Neural cell (in vitro differentiated cells): ENCODE measurements at regions not wholly inside any gene's neighbourhood (a gene's known extent, or its start where the extent isn't known, plus 50 kb on each side); places are given as distances from the start of the nearest gene placed in this dataset.

Experiments
- CTCF ChIP-seq: fragments of 450-650 bp; IDR thresholded peaks from 2 replicates; pipeline ENCODE4 v1.5.1; 2014; ENCODE audit warnings: antibody characterized with exemption, mild to moderate bottlenecking, moderate library complexity; ENCODE audit not compliant: poor library complexity, severe bottlenecking
- EP300 ChIP-seq: fragments of 450-650 bp; conservative IDR thresholded peaks from 2 replicates; pipeline ENCODE4 v1.6.1; 2014; ENCODE audit warnings: antibody characterized with exemption, mild to moderate bottlenecking, moderate library complexity; ENCODE audit not compliant: poor library complexity, severe bottlenecking
- EZH2 ChIP-seq: fragments of 200-600, 300-800 bp; shearing (Covaris generic), sonication (generic); IDR thresholded peaks from 2 replicates; pipeline ENCODE4 v1.6.1; 2014; ENCODE audit warnings: antibody characterized with exemption, low read length, borderline replicate concordance, mild to moderate bottlenecking; ENCODE audit not compliant: insufficient read depth, poor library complexity, severe bottlenecking
- MXI1 ChIP-seq: fragments of 450-650 bp; conservative IDR thresholded peaks from 2 replicates; pipeline ENCODE4 v1.6.1; 2014; ENCODE audit warnings: antibody characterized with exemption, mild to moderate bottlenecking; ENCODE audit not compliant: poor library complexity, severe bottlenecking
- POLR2AphosphoS5 ChIP-seq: IDR thresholded peaks from 2 replicates; pipeline ENCODE4 v1.6.1; 2012
- RAD21 ChIP-seq: fragments of 450-650 bp; conservative IDR thresholded peaks from 2 replicates; pipeline ENCODE4 v1.6.1; 2014; ENCODE audit warnings: antibody characterized with exemption, mild to moderate bottlenecking, moderate library complexity
- REST ChIP-seq: IDR thresholded peaks from 2 replicates; pipeline ENCODE4 v1.6.1; 2012; ENCODE audit warnings: borderline replicate concordance
- SMC3 ChIP-seq: fragments of 450-650 bp; conservative IDR thresholded peaks from 2 replicates; pipeline ENCODE4 v1.6.1; 2014; ENCODE audit warnings: antibody characterized with exemption, mild to moderate bottlenecking, moderate library complexity; ENCODE audit not compliant: poor library complexity
- TAF1 ChIP-seq: IDR thresholded peaks from 2 replicates; pipeline ENCODE4 v1.6.1; 2012; ENCODE audit warnings: low read depth

- TF ChIP-seq TAF1 (no peak), CTCF (no peak), EZH2 (no peak), REST (no peak), POLR2AphosphoS5 (no peak), MXI1 (no peak), RAD21 (no peak), EP300 (no peak), SMC3 (no peak)
These were observed 209.5 kb downstream of the RBM19 start for GRCh38 chr12:113756609-113757008.
